Rectal smooth muscle tissue (tissue), 1 donor: ENCODE measurements at regions not wholly inside any gene's neighbourhood (a gene's known extent, or its start where the extent isn't known, plus 50 kb on each side); places are given as distances from the start of the nearest gene placed in this dataset.
"Not testable (repeated sequence)": the region's sequence is repeated elsewhere in the genome, so short reads cannot be mapped to it uniquely, and the experiment has no call there.

Experiments
- H3K27ac ChIP-seq: one replicate; pipeline ENCODE4 v1.7.0; 2013; ENCODE audit warnings: low read depth, low read length, inconsistent platforms
- H3K27me3 ChIP-seq: one replicate; pipeline ENCODE4 v1.7.0; 2013; ENCODE audit warnings: low read length; ENCODE audit not compliant: control insufficient read depth, insufficient read depth
- H3K36me3 ChIP-seq: one replicate; pipeline ENCODE4 v1.7.0; 2013; ENCODE audit warnings: low read length; ENCODE audit not compliant: control insufficient read depth, insufficient read depth
- H3K4me1 ChIP-seq: one replicate; pipeline ENCODE4 v1.7.0; 2013; ENCODE audit warnings: low read length; ENCODE audit not compliant: control insufficient read depth, insufficient read depth
- H3K4me3 ChIP-seq: one replicate; pipeline ENCODE4 v1.7.0; 2013; ENCODE audit warnings: low read length
- H3K9ac ChIP-seq: one replicate; pipeline ENCODE4 v1.7.0; 2013; ENCODE audit warnings: low read length

DNA sequence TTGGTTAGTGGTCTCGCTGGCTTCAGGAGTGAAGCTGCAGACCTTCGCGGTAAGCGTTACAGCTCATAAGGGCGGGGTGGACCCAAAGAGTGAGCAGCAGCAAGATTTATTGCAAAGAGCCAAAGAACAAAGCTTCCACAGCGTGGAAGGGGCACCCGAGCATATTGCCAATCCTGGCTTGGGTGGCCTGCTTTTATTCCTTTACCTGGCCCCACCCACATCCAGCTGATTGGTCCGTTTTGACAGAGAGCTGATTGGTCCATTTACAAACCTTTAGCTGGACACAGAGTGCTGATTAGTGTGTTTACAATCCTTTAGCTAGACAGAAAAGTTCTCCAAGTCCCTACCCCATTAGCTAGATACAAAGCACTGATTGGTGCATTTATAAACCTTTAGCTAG is 69.0 kb upstream of the TOPAZ1 start:
- not testable (repeated sequence) for H3K36me3 ChIP-seq, H3K9ac ChIP-seq, H3K4me1 ChIP-seq, H3K27me3 ChIP-seq, H3K4me3 ChIP-seq, H3K27ac ChIP-seq

DNA sequence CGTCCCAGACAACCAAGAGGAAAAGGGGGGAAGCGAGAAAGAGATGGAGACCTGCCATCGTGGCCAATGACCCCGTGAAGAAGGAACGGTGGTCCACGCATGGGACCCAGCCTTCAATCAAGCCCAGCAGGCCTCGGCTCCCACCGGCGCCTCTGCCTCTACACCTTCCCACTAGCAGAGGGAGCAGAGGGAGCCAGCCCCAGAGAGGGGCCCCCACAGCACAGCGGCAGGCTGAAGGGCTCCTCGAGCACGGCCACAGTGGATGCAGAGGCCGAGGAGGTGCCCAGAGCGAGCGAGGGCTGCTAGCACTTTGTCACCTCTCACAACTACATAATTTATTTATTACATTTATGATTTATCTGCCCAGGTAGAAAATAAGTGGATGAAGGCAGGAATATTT is 68.4 kb upstream of the TOPAZ1 start:
- no peaks in the 10 kb centered on the region for H3K27me3 ChIP-seq
- no peak overlapping the region for H3K9ac ChIP-seq
- no peaks in the 10 kb centered on the region for H3K36me3 ChIP-seq
- H3K27ac ChIP-seq = no peak overlapping the region
- no peaks in the 10 kb centered on the region for H3K4me1 ChIP-seq
- H3K4me3 ChIP-seq = no peak overlapping the region

DNA sequence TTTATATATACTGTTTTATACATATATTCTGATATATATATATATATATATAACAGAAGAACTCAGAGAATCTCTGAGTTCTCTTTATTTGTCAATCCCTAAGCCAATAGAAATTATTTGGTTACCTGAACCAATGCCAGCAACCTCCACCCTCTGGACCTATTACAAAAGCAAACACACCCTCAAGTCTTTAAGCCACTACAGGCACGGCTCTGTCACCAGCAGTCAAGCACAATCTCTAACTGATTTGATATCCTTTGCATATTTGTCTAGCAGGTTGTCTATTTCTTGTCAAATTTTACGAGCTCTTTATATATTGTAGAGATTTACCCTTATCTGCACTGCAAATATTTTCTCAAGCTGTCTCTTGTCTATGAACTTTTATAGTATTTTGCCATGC is 66.6 kb upstream of the TOPAZ1 start:
- H3K27me3 ChIP-seq = no peaks in the 10 kb centered on the region
- no peak overlapping the region for H3K9ac ChIP-seq
- no peaks in the 10 kb centered on the region for H3K4me1 ChIP-seq
- H3K4me3 ChIP-seq = no peak overlapping the region
- H3K27ac ChIP-seq = no peak overlapping the region
- H3K36me3 ChIP-seq = no peaks in the 10 kb centered on the region

DNA sequence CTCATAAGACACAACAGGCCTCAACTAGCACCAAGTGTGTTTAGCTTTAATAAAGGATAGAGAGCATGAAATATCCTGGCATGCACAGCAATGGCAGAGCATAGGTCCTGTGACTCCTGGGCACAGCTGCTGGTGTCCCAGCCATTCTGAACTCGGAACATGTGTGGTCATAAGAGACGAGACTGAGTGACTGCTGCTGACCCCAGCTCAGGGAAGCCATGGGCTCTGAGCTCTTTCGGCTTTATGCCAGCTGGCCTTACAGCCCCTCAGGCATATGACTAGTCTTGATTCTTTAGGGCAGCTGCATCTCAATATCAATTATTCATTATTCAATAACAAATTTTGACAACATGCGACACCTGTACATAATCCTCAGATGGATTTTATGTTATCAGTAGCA is 62.4 kb upstream of the TOPAZ1 start:
- Histone ChIP-seq H3K9ac (no peak overlapping the region), H3K27ac (no peak overlapping the region), H3K36me3 (no peaks in the 10 kb centered on the region), H3K4me1 (no peaks in the 10 kb centered on the region), H3K27me3 (no peaks in the 10 kb centered on the region), H3K4me3 (no peak overlapping the region)

DNA sequence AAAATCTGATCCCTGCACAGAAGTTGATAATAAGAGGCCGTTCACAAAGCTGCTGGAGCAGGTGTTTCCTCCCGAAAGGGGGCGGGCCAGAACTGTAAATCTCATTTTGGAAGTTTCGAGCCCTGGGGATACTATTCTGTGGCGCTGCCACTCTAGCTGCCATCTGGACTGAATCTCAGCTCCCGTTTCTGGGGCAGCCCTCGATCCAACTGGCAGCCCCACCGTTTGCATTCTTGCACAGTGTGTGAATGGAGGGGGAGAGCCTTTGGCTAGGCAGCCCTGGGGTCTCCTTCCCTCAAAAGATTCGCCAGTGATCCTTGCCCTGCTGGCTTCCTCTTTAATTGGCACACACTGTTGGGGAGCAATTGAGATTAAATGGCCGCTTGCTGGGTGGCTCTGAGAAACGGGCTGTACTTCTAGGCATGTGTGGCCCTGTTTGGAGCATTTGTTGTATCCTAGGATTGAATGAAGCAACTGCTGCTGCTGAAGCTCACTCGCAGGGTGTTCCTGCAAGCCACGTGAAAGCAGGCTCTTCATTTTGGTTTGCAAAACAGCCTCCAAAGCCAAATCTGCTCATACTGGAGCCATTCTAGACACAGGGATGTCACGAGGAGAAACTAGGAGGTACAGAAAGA is 57.2 kb upstream of the TOPAZ1 start:
- H3K36me3 ChIP-seq = no peaks in the 10 kb centered on the region
- H3K27ac ChIP-seq = no peak overlapping the region
- H3K27me3 ChIP-seq = peaks cover 3% of the 10 kb centered on the region
- no peaks in the 10 kb centered on the region for H3K4me1 ChIP-seq
- no peak overlapping the region for H3K9ac ChIP-seq
- H3K4me3 ChIP-seq = no peak overlapping the region

DNA sequence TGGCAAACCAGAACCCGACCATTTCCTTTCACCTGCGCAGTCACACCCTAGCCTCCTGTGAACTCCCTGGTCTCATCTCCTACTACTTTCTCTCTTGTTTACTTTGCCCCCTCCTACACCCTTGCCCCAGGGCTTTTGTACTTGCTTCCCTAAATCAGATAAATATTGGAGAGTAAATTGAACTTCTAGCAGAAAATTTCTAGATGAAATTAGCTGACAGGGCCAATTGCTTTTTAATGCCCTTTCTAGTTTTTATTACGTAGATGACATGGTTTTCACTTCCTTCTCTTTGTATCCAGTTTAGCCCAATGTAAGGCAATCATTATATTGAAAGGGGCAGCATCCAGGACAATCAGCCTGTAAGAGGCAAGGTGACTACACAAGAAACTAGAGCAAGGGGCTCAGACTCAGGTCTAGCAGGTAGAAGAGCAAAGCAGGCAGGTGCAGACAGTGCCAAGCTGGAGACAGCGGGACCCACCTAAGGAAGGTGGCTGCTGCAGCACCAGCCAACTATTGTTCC is 56.2 kb upstream of the TOPAZ1 start:
- no peak overlapping the region for H3K9ac ChIP-seq
- no peak overlapping the region for H3K4me3 ChIP-seq
- H3K4me1 ChIP-seq = no peaks in the 10 kb centered on the region
- H3K27ac ChIP-seq = no peak overlapping the region
- H3K27me3 ChIP-seq = peaks cover 3% of the 10 kb centered on the region
- no peaks in the 10 kb centered on the region for H3K36me3 ChIP-seq

DNA sequence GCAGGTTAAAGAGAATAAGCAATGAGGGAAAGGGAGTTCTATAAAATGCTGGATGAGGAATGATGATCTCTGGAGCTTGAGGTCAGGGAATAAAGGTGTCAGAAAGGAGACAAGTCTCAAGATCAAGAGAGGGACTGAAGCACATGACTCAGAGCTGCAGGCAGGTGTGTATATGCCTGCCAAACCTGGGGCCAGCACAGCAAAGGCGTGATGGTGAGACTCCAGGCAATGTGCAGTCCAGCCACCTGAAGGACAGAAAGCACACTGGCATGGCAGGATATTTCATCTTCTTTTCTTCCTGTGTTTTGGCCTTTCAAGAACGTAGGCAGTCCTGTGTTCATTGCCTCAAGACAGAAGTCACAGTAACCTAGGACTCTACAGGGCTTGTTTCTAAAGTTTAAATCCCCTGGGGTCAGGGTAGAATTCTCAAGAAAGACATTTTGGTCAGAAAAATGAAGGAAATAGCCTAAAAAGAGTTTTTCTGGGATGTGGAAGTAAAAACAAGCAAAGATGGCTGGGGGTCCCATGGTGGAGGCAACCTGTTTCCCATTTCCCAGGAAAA is 55.5 kb upstream of the TOPAZ1 start:
- H3K9ac ChIP-seq = no peak overlapping the region
- no peaks in the 10 kb centered on the region for H3K4me1 ChIP-seq
- H3K27ac ChIP-seq = no peak overlapping the region
- H3K4me3 ChIP-seq = no peak overlapping the region
- H3K36me3 ChIP-seq = no peaks in the 10 kb centered on the region
- peaks cover 3% of the 10 kb centered on the region for H3K27me3 ChIP-seq

DNA sequence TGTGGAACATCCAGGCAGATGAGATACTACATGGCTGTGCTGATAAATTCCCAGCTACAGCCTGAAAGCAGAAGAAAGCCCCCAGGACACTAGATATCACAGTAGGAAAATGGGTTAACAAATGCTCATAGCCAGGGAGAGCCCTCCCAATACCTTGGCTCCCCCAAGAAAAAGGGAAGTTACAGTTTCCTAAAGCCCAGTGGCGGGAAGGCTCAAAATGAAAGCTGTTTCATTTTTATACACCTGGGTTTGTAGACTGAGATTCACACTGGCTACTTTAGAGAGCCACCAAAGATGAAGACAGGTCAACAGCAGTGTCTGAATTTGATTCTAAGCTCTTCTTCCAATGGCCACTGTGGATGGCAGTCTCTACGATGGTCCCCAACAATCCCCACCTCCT is 55.0 kb upstream of the TOPAZ1 start:
- H3K27ac ChIP-seq = no peak overlapping the region
- no peak overlapping the region for H3K4me3 ChIP-seq
- H3K9ac ChIP-seq = no peak overlapping the region
- H3K27me3 ChIP-seq = peaks cover 3% of the 10 kb centered on the region
- H3K36me3 ChIP-seq = no peaks in the 10 kb centered on the region
- H3K4me1 ChIP-seq = no peaks in the 10 kb centered on the region
